Body of pancreas (tissue), 4 donors: ENCODE measurements at regions not wholly inside any gene's neighbourhood (a gene's known extent, or its start where the extent isn't known, plus 50 kb on each side); places are given as distances from the start of the nearest gene placed in this dataset.

Experiments
- CTCF ChIP-seq, 7 experiments: fragments of 450-650 bp in 4 of 7; fragments of 200-600 bp in 3 of 7; sonication (generic) in 3 of 7; IDR thresholded peaks; one replicate each; pipeline ENCODE4 v1.5.1; 2016 to 2019; ENCODE audit warnings: antibody characterized with exemption in 7 of 7
- POLR2A ChIP-seq, 3 donors: fragments of 450-650 bp; IDR thresholded peaks; one replicate each; pipeline ENCODE4 v1.6.1; 2016; ENCODE audit warnings: antibody characterized with exemption in 3 of 3, mild to moderate bottlenecking in 2 of 3

- no peak for TF ChIP-seq CTCF (IDR thresholded peaks at IDR 0.05)
- TF ChIP-seq POLR2A (IDR thresholded peaks at IDR 0.05), result no peak
These were observed 88.2 kb upstream of the CAMK2D start for GRCh38 chr4:113849771-113850170.
